RWPE2 (cell line): ENCODE measurements at regions not wholly inside any gene's neighbourhood (a gene's known extent, or its start where the extent isn't known, plus 50 kb on each side); places are given as distances from the start of the nearest gene placed in this dataset.

Experiments
- ATAC-seq: fragments of 200-7000 bp; cut with Tn5 transposase; 3 replicates; pipeline ENCODE4 v1.9.1; 2021; ENCODE audit warnings: low read depth
- DNase-seq: peaks from one replicate; pipeline ENCODE4 v3.0.0-alpha.2; 2020; ENCODE audit warnings: low spot score
- H3K27ac ChIP-seq: fragments of 450-650 bp; 2 replicates; pipeline ENCODE4 v1.5.1; 2017; ENCODE audit warnings: mild to moderate bottlenecking; ENCODE audit not compliant: poor library complexity, severe bottlenecking
- H3K27me3 ChIP-seq: fragments of 250-450 bp; sonication (Bioruptor Pico); 2 replicates; pipeline ENCODE4 v1.5.1; 2021; ENCODE audit warnings: mild to moderate bottlenecking, moderate library complexity; ENCODE audit not compliant: insufficient read depth, poor library complexity, severe bottlenecking
- H3K36me3 ChIP-seq: fragments of 250-450 bp; sonication (Bioruptor Pico); 2 replicates; pipeline ENCODE4 v1.5.1; 2020; ENCODE audit warnings: low read depth, mild to moderate bottlenecking, moderate library complexity
- H3K4me1 ChIP-seq: fragments of 250-450 bp; sonication (Bioruptor Pico); 2 replicates; pipeline ENCODE4 v1.5.1; 2021; ENCODE audit warnings: mild to moderate bottlenecking, moderate library complexity; ENCODE audit not compliant: insufficient read depth, poor library complexity, severe bottlenecking
- H3K4me3 ChIP-seq: fragments of 250-450 bp; sonication (Bioruptor Pico); 2 replicates; pipeline ENCODE4 v1.5.1; 2021; ENCODE audit warnings: mild to moderate bottlenecking, moderate library complexity; ENCODE audit not compliant: severe bottlenecking
- H3K9me3 ChIP-seq: fragments of 250-450 bp; sonication (Bioruptor Pico); 2 replicates; pipeline ENCODE4 v1.5.1; 2021; ENCODE audit warnings: mild to moderate bottlenecking, moderate library complexity; ENCODE audit not compliant: severe bottlenecking
- CTCF ChIP-seq: fragments of 450-650 bp; IDR thresholded peaks from one replicate; pipeline ENCODE4 v1.5.1; 2017; ENCODE audit warnings: mild to moderate bottlenecking, moderate library complexity; ENCODE audit not compliant: poor library complexity, severe bottlenecking

GRCh38 chr12:90428881-90429280 lies 526.1 kb downstream of the CCER1 start:
- H3K36me3 ChIP-seq = no peaks in the 10 kb centered on the region
- H3K4me3 ChIP-seq = no peak overlapping the region
- no peaks in the 10 kb centered on the region for H3K9me3 ChIP-seq
- H3K27me3 ChIP-seq = no peaks in the 10 kb centered on the region
- no peak for DNase-seq
- H3K27ac ChIP-seq = no peak overlapping the region
- TF ChIP-seq CTCF = no peak
- H3K4me1 ChIP-seq = no peaks in the 10 kb centered on the region
- ATAC-seq = no peak

- no peaks in the 10 kb centered on the region for H3K4me1 ChIP-seq
- DNase-seq (no peak), ATAC-seq (no peak)
- H3K4me3 ChIP-seq = no peak overlapping the region
- H3K36me3 ChIP-seq = no peaks in the 10 kb centered on the region
- no peaks in the 10 kb centered on the region for H3K27me3 ChIP-seq
- H3K27ac ChIP-seq = no peak overlapping the region
- no peaks in the 10 kb centered on the region for H3K9me3 ChIP-seq
- no peak for TF ChIP-seq CTCF
These were observed 526.5 kb downstream of the CCER1 start for GRCh38 chr12:90428465-90428864.

- H3K9me3 ChIP-seq = no peaks in the 10 kb centered on the region
- H3K27ac ChIP-seq = no peak overlapping the region
- H3K4me1 ChIP-seq = no peaks in the 10 kb centered on the region
- H3K4me3 ChIP-seq = no peak overlapping the region
- TF ChIP-seq CTCF = no peak
- no peak for ATAC-seq
- H3K27me3 ChIP-seq = no peaks in the 10 kb centered on the region
- DNase-seq = no peak
- H3K36me3 ChIP-seq = no peaks in the 10 kb centered on the region
These were observed 531.0 kb downstream of the CCER1 start for GRCh38 chr12:90423965-90424364.

GRCh38 chr12:90410962-90411361 lies 544.0 kb downstream of the CCER1 start:
- Histone ChIP-seq H3K27ac (no peak overlapping the region), H3K36me3 (no peaks in the 10 kb centered on the region), H3K9me3 (no peaks in the 10 kb centered on the region), H3K4me3 (no peak overlapping the region), H3K27me3 (no peaks in the 10 kb centered on the region), H3K4me1 (no peaks in the 10 kb centered on the region)
- ATAC-seq = no peak
- TF ChIP-seq CTCF = no peak
- DNase-seq = no peak

GRCh38 chr12:90407841-90408240 lies 547.1 kb downstream of the CCER1 start:
- ATAC-seq (no peak), DNase-seq (no peak)
- no peaks in the 10 kb centered on the region for H3K4me1 ChIP-seq
- no peaks in the 10 kb centered on the region for H3K27me3 ChIP-seq
- no peak overlapping the region for H3K4me3 ChIP-seq
- no peak for TF ChIP-seq CTCF
- H3K36me3 ChIP-seq = no peaks in the 10 kb centered on the region
- H3K27ac ChIP-seq = no peak overlapping the region
- H3K9me3 ChIP-seq = no peaks in the 10 kb centered on the region
